ENCODE measurements at regions not wholly inside any gene's neighbourhood (a gene's known extent, or its start where the extent isn't known, plus 50 kb on each side); places are given as distances from the start of the nearest gene placed in this dataset.

DNA sequence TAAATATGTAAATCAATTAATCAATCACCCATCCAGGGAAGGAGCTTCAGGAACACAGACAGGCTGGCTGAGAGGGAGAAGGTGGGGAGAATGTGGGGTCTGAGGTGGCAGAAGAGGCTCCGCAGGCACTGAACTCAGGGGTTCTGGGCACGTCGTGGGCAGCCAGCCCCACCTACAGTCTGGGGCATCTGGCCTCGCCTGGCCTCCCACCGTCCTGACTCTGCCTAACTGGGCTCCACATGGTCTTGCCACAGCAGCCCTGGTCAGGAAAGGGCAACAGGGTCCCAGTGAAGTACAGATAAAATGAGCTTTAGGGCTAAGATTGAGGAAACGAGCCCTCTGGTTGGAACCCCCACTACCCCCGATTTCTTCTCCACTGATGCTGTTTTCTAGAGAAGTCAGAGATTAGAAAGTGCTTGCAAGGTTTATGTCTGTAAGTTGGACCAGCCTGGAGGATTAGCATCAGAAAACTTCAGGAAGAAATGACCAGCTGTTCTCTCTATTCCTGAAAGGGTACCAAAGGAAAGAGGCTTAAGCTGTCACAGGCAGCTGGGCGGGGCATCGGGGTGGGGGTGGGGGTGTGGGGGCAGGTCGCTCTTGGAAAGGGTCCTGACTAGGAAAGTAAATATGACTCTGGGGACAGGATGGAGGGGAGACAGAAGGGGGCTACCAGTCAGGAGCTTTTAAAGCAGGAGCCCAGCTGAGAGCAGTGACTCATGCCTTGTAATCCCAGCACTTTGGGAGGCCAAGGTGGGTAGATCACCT, 261.7 kb downstream of the BUD13 start:
- no peaks in the 10 kb centered on the region for H3K27me3 ChIP-seq
- H3K4me3 ChIP-seq, result no peak overlapping the region
- no peaks in the 10 kb centered on the region for H3K4me1 ChIP-seq
- no peak overlapping the region for H3K27ac ChIP-seq
- TF ChIP-seq, protein P1, sequence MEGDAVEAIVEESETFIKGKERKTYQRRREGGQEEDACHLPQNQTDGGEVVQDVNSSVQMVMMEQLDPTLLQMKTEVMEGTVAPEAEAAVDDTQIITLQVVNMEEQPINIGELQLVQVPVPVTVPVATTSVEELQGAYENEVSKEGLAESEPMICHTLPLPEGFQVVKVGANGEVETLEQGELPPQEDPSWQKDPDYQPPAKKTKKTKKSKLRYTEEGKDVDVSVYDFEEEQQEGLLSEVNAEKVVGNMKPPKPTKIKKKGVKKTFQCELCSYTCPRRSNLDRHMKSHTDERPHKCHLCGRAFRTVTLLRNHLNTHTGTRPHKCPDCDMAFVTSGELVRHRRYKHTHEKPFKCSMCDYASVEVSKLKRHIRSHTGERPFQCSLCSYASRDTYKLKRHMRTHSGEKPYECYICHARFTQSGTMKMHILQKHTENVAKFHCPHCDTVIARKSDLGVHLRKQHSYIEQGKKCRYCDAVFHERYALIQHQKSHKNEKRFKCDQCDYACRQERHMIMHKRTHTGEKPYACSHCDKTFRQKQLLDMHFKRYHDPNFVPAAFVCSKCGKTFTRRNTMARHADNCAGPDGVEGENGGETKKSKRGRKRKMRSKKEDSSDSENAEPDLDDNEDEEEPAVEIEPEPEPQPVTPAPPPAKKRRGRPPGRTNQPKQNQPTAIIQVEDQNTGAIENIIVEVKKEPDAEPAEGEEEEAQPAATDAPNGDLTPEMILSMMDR (IDR thresholded peaks at IDR 0.05), result no peak
- TF ChIP-seq POLR2A (IDR thresholded peaks at IDR 0.05), result no peak
- no peak for TF ChIP-seq POLR2AphosphoS5 (IDR thresholded peaks at IDR 0.05; ENCODE audit: insufficient read depth in 1 of 2, low read depth in 1 of 2)
- H3K36me3 ChIP-seq, result no peaks in the 10 kb centered on the region
- peak in 1 of 2 donors; percentile 22 for DNase-seq (ENCODE audit: extremely low spot score in 2 of 2)
- intact Hi-C loops (cut with DNase I), result no loop called here
- H3K9me3 ChIP-seq, result no peaks in the 10 kb centered on the region

DNA sequence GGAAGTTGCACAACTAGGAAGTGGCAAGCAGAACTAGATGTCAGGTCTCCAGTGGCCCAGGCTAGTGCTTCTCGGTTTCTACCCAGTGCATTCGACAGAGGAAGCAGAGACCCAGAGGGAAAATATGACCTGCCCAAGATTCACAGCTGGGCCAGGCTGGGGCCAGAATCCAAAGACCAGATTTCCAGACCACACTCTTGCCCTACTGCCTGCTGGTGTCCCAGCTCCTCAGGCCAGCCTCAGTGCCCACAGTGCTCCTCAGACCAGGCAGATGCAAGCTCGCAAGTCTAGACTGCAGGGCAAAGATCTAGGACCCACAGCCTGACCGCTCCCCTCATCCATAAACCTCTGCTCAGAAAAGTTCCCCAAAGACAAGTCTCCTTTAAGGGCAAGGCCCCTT, 262.6 kb downstream of the BUD13 start:
- no peak for TF ChIP-seq POLR2A (IDR thresholded peaks at IDR 0.05)
- no peak for TF ChIP-seq POLR2AphosphoS5 (IDR thresholded peaks at IDR 0.05; ENCODE audit: insufficient read depth in 1 of 2, low read depth in 1 of 2)
- TF ChIP-seq, protein P1 (IDR thresholded peaks at IDR 0.05), result no peak
- intact Hi-C loops (cut with DNase I), result no loop called here

DNA sequence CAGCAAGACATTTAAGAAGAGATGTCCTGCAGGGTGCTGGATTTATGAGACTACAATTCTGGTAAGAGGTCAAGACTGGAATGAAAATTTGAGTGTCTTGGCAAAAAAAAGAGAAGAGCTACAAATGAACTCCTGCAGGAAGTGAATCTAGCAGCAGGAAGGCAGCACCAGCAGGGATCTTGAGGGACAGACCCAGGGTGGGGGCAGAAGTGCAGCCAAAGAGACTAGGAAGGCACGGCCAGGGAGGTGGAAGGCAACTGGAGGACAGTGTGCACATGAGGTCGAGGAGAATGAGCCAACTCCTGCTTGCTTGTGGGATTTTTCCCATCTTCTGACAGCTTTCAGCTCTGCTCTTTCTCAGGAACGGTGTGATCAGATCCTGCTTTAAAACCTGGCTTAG, 263.2 kb downstream of the BUD13 start:
- DNase-seq (ENCODE audit: extremely low spot score in 2 of 2), result no peak
- no peaks in the 10 kb centered on the region for H3K4me1 ChIP-seq
- intact Hi-C loops (cut with DNase I), result no loop called here
- no peak overlapping the region for H3K27ac ChIP-seq
- no peaks in the 10 kb centered on the region for H3K36me3 ChIP-seq
- H3K27me3 ChIP-seq, result no peaks in the 10 kb centered on the region
- no peaks in the 10 kb centered on the region for H3K9me3 ChIP-seq
- TF ChIP-seq, protein P1 (IDR thresholded peaks at IDR 0.05), result no peak
- TF ChIP-seq POLR2AphosphoS5 (IDR thresholded peaks at IDR 0.05; ENCODE audit: insufficient read depth in 1 of 2, low read depth in 1 of 2) (no peak), POLR2A (IDR thresholded peaks at IDR 0.05) (no peak)
- no peak overlapping the region for H3K4me3 ChIP-seq

More for the DNA sequence above, 262.6 kb downstream of the BUD13 start:
- Histone ChIP-seq H3K4me3 (no peak overlapping the region), H3K9me3 (no peaks in the 10 kb centered on the region), H3K4me1 (no peaks in the 10 kb centered on the region), H3K27me3 (no peaks in the 10 kb centered on the region), H3K36me3 (no peaks in the 10 kb centered on the region), H3K27ac (no peak overlapping the region)
- no peak for DNase-seq (ENCODE audit: extremely low spot score in 2 of 2)

DNA sequence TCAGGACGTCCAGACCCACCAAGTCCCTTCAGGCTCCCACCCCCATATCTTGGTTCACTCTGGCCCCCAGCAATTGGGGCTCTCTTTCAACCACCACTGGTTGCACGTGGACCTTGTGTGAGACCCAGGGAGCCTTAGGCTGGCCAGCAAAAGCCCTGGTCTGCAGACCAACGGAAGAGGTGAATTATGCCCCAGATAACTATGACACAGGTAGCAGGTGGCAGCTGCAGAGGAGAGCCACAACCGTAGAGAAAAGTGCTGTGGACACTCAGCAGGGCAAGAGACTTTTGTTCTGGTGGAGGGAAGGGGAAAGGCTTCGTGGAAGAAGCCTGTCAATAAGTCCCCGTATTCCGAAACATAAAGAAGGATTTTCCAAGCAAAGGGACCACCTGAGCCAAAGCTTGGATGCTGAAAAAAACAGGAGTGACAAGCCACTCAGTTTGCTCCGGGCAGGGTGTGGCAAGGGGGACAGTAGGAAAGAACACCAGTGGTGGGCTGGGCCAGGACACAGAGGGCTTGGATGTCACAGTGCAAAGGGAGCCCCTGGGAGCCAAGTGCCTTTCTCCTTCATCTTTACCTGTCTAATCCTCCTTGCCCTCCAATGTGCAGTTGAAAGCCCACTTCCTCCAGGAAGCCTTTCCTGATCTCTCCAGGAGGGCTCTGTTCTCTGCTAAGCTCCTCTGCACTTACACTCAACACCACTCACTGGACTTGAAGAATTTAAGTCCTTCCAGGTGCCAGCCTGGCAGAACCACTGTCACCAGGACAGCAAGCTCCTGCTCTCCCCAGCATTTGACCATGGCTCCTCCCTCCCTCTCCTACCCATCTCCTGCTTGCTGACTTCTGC, 264.7 kb downstream of the BUD13 start:
- peak; percentile 71 to 95 for DNase-seq (ENCODE audit: extremely low spot score in 2 of 2)
- intact Hi-C loops (cut with DNase I), result no loop called here
- Histone ChIP-seq H3K36me3 (no peaks in the 10 kb centered on the region), H3K27me3 (no peaks in the 10 kb centered on the region), H3K4me1 (no peaks in the 10 kb centered on the region), H3K27ac (no peak overlapping the region), H3K4me3 (no peak overlapping the region), H3K9me3 (no peaks in the 10 kb centered on the region)
- TF ChIP-seq POLR2A (IDR thresholded peaks at IDR 0.05) (no peak), POLR2AphosphoS5 (IDR thresholded peaks at IDR 0.05; ENCODE audit: insufficient read depth in 1 of 2, low read depth in 1 of 2) (no peak)
- TF ChIP-seq, protein P1 (IDR thresholded peaks at IDR 0.05), result no peak
